HL-60 (cell line): ENCODE measurements at regions not wholly inside any gene's neighbourhood (a gene's known extent, or its start where the extent isn't known, plus 50 kb on each side); places are given as distances from the start of the nearest gene placed in this dataset.

ENCODE experiments used
- DNase-seq, 2 experiments: peaks; one replicate each; pipeline ENCODE4 v3.0.0-alpha.2; 2010 to 2020; ENCODE audit warnings: low read depth in 1 of 2, low spot score in 1 of 2
- H3K27ac ChIP-seq: fragments of 250-450 bp; sonication (Bioruptor Pico); replicated peaks from 2 replicates; pipeline ENCODE4 v1.5.1; 2020; ENCODE audit warnings: mild to moderate bottlenecking, moderate library complexity
- H3K27me3 ChIP-seq: fragments of 250-450 bp; sonication (Bioruptor Pico); 2 replicates; pipeline ENCODE4 v1.5.1; 2021; ENCODE audit warnings: mild to moderate bottlenecking, moderate library complexity; ENCODE audit not compliant: insufficient read depth, poor library complexity, severe bottlenecking
- H3K4me3 ChIP-seq: replicated peaks from 2 replicates; pipeline ENCODE4 v1.5.1; 2011; ENCODE audit warnings: mild to moderate bottlenecking, control low read depth, low read length; ENCODE audit not compliant: insufficient read depth
- GABPA ChIP-seq: IDR thresholded peaks from 2 replicates; pipeline ENCODE4 v1.6.1; 2012; ENCODE audit warnings: low read depth
- POLR2AphosphoS5 ChIP-seq: IDR thresholded peaks from 2 replicates; pipeline ENCODE4 v1.6.1; 2012; ENCODE audit warnings: low read depth
- SPI1 ChIP-seq: IDR thresholded peaks from 2 replicates; pipeline ENCODE4 v1.6.1; 2012; ENCODE audit warnings: low read depth, mild to moderate bottlenecking, borderline replicate concordance
- TF ChIP-seq, protein P1 (sequence below): IDR thresholded peaks from 2 replicates; pipeline ENCODE4 v1.6.1; 2012; ENCODE audit warnings: low read depth; ENCODE audit not compliant: insufficient replicate concordance
- TF ChIP-seq, protein P2 (sequence below): IDR thresholded peaks from one replicate; pipeline ENCODE4 v1.5.1; 2011; ENCODE audit warnings: low read length, control low read depth, inconsistent platforms; ENCODE audit not compliant: insufficient read depth

DNA sequence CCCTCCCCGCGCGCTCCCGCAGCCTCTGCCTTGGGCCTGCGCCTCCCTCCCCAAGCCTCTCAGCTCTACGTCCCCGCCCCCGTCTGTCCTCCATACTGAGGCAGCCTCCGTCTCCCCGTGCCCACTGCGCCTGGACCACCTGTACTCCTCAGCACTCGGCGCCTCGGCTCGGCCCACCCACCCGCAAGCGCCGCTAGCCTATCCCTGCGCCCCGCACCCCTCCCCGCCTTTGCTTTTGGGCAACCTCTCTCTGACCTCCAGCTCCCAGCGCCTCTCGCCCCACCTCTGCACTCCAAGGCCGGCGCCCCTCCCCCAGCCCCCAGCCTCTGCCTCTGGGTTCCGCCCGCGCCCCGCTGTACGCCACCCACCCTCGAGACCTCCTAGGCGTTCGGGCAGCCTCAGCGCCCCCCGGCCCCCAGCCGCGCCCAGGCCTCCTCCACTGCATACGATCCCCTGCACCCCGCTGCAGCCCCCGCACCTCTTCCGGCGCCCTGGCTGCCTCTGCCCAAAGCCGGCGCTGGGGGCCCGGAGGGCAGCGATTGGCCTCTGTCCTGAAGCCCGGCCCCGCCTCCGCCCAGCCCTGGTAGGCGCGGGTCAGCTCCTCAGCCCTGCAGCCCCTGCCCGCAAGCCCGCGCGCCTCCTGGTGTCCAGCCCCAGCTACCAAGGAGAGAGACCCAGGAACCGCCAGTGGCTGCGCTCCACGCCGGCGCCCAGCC lies 279.8 kb upstream of the USP9Y start:
- H3K27ac ChIP-seq: no peak overlapping the region
- H3K4me3 ChIP-seq: no peak overlapping the region
- DNase-seq: no peak
- TF ChIP-seq, protein P1, sequence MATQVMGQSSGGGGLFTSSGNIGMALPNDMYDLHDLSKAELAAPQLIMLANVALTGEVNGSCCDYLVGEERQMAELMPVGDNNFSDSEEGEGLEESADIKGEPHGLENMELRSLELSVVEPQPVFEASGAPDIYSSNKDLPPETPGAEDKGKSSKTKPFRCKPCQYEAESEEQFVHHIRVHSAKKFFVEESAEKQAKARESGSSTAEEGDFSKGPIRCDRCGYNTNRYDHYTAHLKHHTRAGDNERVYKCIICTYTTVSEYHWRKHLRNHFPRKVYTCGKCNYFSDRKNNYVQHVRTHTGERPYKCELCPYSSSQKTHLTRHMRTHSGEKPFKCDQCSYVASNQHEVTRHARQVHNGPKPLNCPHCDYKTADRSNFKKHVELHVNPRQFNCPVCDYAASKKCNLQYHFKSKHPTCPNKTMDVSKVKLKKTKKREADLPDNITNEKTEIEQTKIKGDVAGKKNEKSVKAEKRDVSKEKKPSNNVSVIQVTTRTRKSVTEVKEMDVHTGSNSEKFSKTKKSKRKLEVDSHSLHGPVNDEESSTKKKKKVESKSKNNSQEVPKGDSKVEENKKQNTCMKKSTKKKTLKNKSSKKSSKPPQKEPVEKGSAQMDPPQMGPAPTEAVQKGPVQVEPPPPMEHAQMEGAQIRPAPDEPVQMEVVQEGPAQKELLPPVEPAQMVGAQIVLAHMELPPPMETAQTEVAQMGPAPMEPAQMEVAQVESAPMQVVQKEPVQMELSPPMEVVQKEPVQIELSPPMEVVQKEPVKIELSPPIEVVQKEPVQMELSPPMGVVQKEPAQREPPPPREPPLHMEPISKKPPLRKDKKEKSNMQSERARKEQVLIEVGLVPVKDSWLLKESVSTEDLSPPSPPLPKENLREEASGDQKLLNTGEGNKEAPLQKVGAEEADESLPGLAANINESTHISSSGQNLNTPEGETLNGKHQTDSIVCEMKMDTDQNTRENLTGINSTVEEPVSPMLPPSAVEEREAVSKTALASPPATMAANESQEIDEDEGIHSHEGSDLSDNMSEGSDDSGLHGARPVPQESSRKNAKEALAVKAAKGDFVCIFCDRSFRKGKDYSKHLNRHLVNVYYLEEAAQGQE: no peak
- TF ChIP-seq POLR2AphosphoS5 (no peak), GABPA (no peak), SPI1 (no peak)
- TF ChIP-seq, protein P2, sequence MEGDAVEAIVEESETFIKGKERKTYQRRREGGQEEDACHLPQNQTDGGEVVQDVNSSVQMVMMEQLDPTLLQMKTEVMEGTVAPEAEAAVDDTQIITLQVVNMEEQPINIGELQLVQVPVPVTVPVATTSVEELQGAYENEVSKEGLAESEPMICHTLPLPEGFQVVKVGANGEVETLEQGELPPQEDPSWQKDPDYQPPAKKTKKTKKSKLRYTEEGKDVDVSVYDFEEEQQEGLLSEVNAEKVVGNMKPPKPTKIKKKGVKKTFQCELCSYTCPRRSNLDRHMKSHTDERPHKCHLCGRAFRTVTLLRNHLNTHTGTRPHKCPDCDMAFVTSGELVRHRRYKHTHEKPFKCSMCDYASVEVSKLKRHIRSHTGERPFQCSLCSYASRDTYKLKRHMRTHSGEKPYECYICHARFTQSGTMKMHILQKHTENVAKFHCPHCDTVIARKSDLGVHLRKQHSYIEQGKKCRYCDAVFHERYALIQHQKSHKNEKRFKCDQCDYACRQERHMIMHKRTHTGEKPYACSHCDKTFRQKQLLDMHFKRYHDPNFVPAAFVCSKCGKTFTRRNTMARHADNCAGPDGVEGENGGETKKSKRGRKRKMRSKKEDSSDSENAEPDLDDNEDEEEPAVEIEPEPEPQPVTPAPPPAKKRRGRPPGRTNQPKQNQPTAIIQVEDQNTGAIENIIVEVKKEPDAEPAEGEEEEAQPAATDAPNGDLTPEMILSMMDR: no peak
- H3K27me3 ChIP-seq: no peaks in the 10 kb centered on the region

DNA sequence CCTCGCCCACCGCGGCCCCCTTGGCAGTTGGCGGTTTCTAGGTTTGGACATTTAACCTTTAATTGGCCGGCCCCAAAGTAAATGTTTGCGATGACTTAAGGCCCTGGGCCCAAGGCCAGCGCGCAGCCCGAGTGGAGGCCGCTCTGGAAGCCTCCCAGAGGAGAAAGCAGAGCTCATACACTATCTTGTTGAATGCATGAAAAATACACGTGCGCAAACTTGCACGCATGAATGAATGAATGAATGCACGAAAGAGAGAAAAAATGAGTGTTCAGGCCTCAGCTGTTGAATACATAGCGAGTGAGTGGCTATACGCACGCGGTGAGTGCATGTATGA lies 279.3 kb upstream of the USP9Y start:
- Histone ChIP-seq H3K27me3 (no peaks in the 10 kb centered on the region), H3K27ac (no peak overlapping the region), H3K4me3 (no peak overlapping the region)
- no peak for DNase-seq
- TF ChIP-seq, protein P2: no peak
- TF ChIP-seq GABPA (no peak), POLR2AphosphoS5 (no peak)
- TF ChIP-seq, protein P1: no peak

DNA sequence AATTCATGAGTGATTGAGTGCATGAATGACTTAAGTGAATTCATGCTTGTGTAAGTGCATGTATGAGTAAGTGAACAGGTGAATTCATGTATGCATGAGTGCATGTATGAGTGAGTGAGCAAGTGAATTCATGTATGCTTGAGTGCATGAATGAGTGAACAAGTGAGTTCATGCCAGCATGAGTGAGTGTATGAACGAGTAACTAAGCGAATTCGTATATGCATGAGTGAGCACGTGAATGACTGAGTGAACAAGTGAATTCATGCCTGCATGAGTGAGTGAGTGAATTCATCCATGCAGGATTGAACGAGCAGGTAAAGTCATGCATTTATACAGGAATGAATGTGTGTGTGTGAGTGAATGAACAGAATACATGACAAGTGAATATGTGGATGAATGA lies 278.5 kb upstream of the USP9Y start:
- DNase-seq: no peak
- Histone ChIP-seq H3K4me3 (no peak overlapping the region), H3K27me3 (no peaks in the 10 kb centered on the region), H3K27ac (no peak overlapping the region)
- TF ChIP-seq, protein P1: no peak
- TF ChIP-seq SPI1: no peak
- TF ChIP-seq GABPA: no peak
- TF ChIP-seq POLR2AphosphoS5: no peak
- TF ChIP-seq, protein P2: no peak
